T-cell (primary cell): ENCODE measurements at regions not wholly inside any gene's neighbourhood (a gene's known extent, or its start where the extent isn't known, plus 50 kb on each side); places are given as distances from the start of the nearest gene placed in this dataset.

ENCODE experiments used
- ATAC-seq, 4 experiments: fragments of 200-7000 bp in 3 of 4; fragments of 150-1000 bp in 1 of 4; cut with Tn5 transposase; replicated peaks in 1 of 4; 1 replicate in 3 of 4; 2 replicates in 1 of 4; pipeline ENCODE4 v1.10.0; 2021; ENCODE audit warnings: moderate library complexity in 3 of 4, mild to moderate bottlenecking in 2 of 4, moderate number of reproducible peaks in 1 of 4
- CTCF ChIA-PET, 2 donors: fragments of 300-600 bp; sonication (Branson Sonifier 250); formaldehyde crosslinking; loops; one replicate each; lab custom pipeline; 2022; ENCODE audit warnings: antibody characterized with exemption in 2 of 2; lab: Charles Lee
- POLR2A ChIA-PET, 2 donors: fragments of 300-600 bp; sonication (Branson Sonifier 250); formaldehyde crosslinking; loops; one replicate each; lab custom pipeline; 2022; ENCODE audit warnings: antibody characterized with exemption in 2 of 2; lab: Charles Lee
- DNase-seq, 35 experiments: peaks; one replicate each; pipeline versions ENCODE4 v3.0.0 to v3.0.0-alpha.2; 2013 to 2023
- H3K27ac ChIP-seq: one replicate; pipeline ENCODE4 v1.5.1; 2013; ENCODE audit warnings: low read length
- H3K27me3 ChIP-seq, 2 experiments: replicated peaks in 1 of 2; 1 replicate in 1 of 2; 2 replicates in 1 of 2; pipeline versions ENCODE4 v1.6.1 to v1.7.0; 2013; ENCODE audit warnings: low read length in 1 of 2, mixed read lengths in 1 of 2; ENCODE audit not compliant: control insufficient read depth in 2 of 2, insufficient read depth in 2 of 2; ENCODE audit errors: extremely low read depth in 1 of 2
- H3K36me3 ChIP-seq, 2 donors: 1 replicate in 1 of 2; 2 replicates in 1 of 2; pipeline versions ENCODE4 v1.6.1 to v1.7.0; 2013; ENCODE audit warnings: low read length in 1 of 2; ENCODE audit not compliant: control insufficient read depth in 2 of 2, insufficient read depth in 1 of 2; ENCODE audit errors: extremely low read depth in 1 of 2
- H3K4me1 ChIP-seq, 2 experiments: 1 replicate in 1 of 2; 2 replicates in 1 of 2; pipeline versions ENCODE4 v1.6.1 to v1.7.0; 2013; ENCODE audit warnings: low read length in 2 of 2, mixed read lengths in 1 of 2; ENCODE audit not compliant: insufficient read depth in 2 of 2, control insufficient read depth in 1 of 2; ENCODE audit errors: extremely low read depth in 1 of 2
- H3K4me3 ChIP-seq, 2 donors: 1 replicate in 1 of 2; 2 replicates in 1 of 2; pipeline versions ENCODE4 v1.5.1 to v1.7.0; 2013; ENCODE audit warnings: mild to moderate bottlenecking in 2 of 2, low read length in 1 of 2, moderate library complexity in 1 of 2; ENCODE audit not compliant: control insufficient read depth in 1 of 2; ENCODE audit errors: extremely low read depth in 1 of 2
- H3K9me3 ChIP-seq: 2 replicates; pipeline ENCODE4 v1.7.0; 2013
- H3K27ac Mint-ChIP-seq, 2 donors: one replicate each; pipeline ENCODE4 v1.8.0; 2020 to 2021; ENCODE audit warnings: mild to moderate bottlenecking in 2 of 2, mixed read lengths in 2 of 2
- H3K27me3 Mint-ChIP-seq, 2 donors: one replicate each; pipeline ENCODE4 v1.8.0; 2021 to 2022; ENCODE audit warnings: mixed read lengths in 2 of 2
- H3K36me3 Mint-ChIP-seq: one replicate; pipeline ENCODE4 v1.8.0; 2021; ENCODE audit warnings: mixed read lengths
- H3K4me1 Mint-ChIP-seq, 3 donors: one replicate each; pipeline ENCODE4 v1.8.0; 2020 to 2022; ENCODE audit warnings: mixed read lengths in 3 of 3, mild to moderate bottlenecking in 1 of 3
- H3K4me3 Mint-ChIP-seq, 3 donors: one replicate each; pipeline ENCODE4 v1.8.0; 2020 to 2022; ENCODE audit warnings: mild to moderate bottlenecking in 3 of 3, mixed read lengths in 3 of 3, moderate library complexity in 3 of 3
- H3K9me3 Mint-ChIP-seq, 3 donors: one replicate each; pipeline ENCODE4 v1.8.0; 2020 to 2022; ENCODE audit warnings: mixed read lengths in 3 of 3
- WGBS: methylation state at CpG from one replicate; pipeline ENCODE4 v1.1.5; 2013; ENCODE audit warnings: missing lambda C conversion rate; ENCODE audit not compliant: insufficient coverage; 5-methylcytosine and 5-hydroxymethylcytosine counted together

DNA sequence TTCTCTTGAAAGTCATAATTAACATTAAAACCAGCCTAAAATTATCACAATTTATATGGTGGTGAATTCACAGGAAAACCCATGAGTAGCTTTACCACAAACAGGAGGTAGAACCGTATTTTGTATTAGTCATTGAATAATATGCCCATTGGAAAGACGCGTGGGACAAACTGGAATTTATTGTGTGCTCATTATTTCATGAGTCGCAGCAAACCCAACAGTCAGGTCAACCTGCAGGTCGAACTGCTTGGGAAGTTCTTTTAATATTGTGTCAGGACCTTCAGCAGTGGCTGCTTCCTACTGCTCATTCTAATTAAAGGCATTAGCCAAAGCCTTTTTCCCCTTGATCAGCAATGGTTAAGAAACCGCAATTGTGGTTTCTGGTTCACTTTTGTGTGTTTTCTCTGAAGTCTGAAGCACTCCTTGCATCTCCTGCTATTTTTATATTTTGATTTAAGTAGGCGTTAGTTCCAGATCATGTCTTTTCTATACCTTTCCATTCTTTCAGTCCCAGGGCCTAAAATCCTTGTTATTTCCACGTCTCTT, 100.1 kb downstream of the RAB11FIP2 start:
- 76% methylated on average over 4 of the region's 8 CpGs for WGBS
- H3K9me3 Mint-ChIP-seq: no peaks in the 10 kb centered on the region
- H3K36me3 ChIP-seq: no peaks in the 10 kb centered on the region
- CTCF ChIA-PET: no interaction called here
- ATAC-seq (no peak), DNase-seq (no peak)
- H3K4me3 Mint-ChIP-seq: no peak overlapping the region
- no peaks in the 10 kb centered on the region for H3K4me1 ChIP-seq
- no peak overlapping the region for H3K27ac Mint-ChIP-seq
- no peaks in the 10 kb centered on the region for H3K9me3 ChIP-seq
- H3K36me3 Mint-ChIP-seq: no peaks in the 10 kb centered on the region
- H3K27me3 Mint-ChIP-seq: peaks cover 8 to 11% of the 10 kb centered on the region in 2 donors
- peaks cover 0 to 4% of the 10 kb centered on the region in 2 experiments for H3K27me3 ChIP-seq
- H3K27ac ChIP-seq: no peak overlapping the region
- H3K4me1 Mint-ChIP-seq: no peaks in the 10 kb centered on the region
- POLR2A ChIA-PET: no interaction called here
- H3K4me3 ChIP-seq: no peak overlapping the region

- no peaks in the 10 kb centered on the region for H3K9me3 Mint-ChIP-seq
- ChIA-PET CTCF (no interaction called here), POLR2A (no interaction called here)
- Histone ChIP-seq H3K4me1 (no peaks in the 10 kb centered on the region), H3K9me3 (no peaks in the 10 kb centered on the region), H3K27me3 (peaks cover 0 to 4% of the 10 kb centered on the region in 2 experiments), H3K27ac (no peak overlapping the region), H3K4me3 (no peak overlapping the region), H3K36me3 (no peaks in the 10 kb centered on the region)
- ATAC-seq (no peak), DNase-seq (no peak)
- H3K4me3 Mint-ChIP-seq: no peak overlapping the region
- H3K27ac Mint-ChIP-seq: no peak overlapping the region
- no peaks in the 10 kb centered on the region for H3K4me1 Mint-ChIP-seq
- 77% methylated on average over 2 of the region's 3 CpGs for WGBS
- peaks cover 7 to 13% of the 10 kb centered on the region in 2 donors for H3K27me3 Mint-ChIP-seq
- no peaks in the 10 kb centered on the region for H3K36me3 Mint-ChIP-seq
These were observed 98.2 kb downstream of the RAB11FIP2 start for GRCh38 chr10:117948493-117948892.

DNA sequence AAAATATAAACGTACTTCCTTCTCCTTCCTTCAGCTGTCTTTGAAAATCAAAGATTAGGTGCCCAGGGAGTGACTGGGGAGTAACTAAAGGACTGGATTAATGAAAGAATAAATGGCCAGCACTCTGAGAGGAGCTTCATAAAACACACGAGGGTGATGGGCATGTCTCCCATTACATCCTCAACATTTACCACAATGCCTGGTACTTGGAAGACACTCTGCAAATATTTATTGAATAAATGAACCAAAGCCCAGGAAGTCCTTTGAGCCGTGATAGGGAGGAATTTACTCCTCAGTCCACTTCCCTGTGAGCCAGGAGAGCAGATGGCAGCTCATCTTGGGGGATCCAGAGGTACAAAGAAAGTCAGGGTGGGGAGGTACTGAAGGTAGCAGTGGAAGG, 96.3 kb downstream of the RAB11FIP2 start:
- Histone ChIP-seq H3K27ac (no peak overlapping the region), H3K27me3 (peaks cover 0 to 4% of the 10 kb centered on the region in 2 experiments), H3K9me3 (no peaks in the 10 kb centered on the region), H3K4me3 (no peak overlapping the region), H3K36me3 (no peaks in the 10 kb centered on the region), H3K4me1 (no peaks in the 10 kb centered on the region)
- ChIA-PET POLR2A (no interaction called here), CTCF (no interaction called here)
- Mint-ChIP-seq H3K4me1 (no peaks in the 10 kb centered on the region), H3K4me3 (no peak overlapping the region), H3K9me3 (no peaks in the 10 kb centered on the region), H3K36me3 (no peaks in the 10 kb centered on the region), H3K27ac (no peak overlapping the region), H3K27me3 (peaks cover 10 to 17% of the 10 kb centered on the region in 2 donors)
- WGBS: no CpG with 5 or more reads among the region's 3 CpGs
- no peak for ATAC-seq
- no peak for DNase-seq
